Keratinocyte (primary cell): ENCODE measurements at regions not wholly inside any gene's neighbourhood (a gene's known extent, or its start where the extent isn't known, plus 50 kb on each side); places are given as distances from the start of the nearest gene placed in this dataset.

Experiments
- EZH2 ChIP-seq: IDR thresholded peaks from one replicate; pipeline ENCODE4 v1.6.1; 2012; ENCODE audit warnings: inconsistent platforms, mild to moderate bottlenecking, low read length, moderate library complexity
- TF ChIP-seq, protein P1 (sequence below), 3 experiments: IDR thresholded peaks in 1 of 3; conservative IDR thresholded peaks in 1 of 3; optimal IDR thresholded peaks in 1 of 3; 2 replicates in 2 of 3; 3 replicates in 1 of 3; pipeline versions ENCODE3 to v1.5.1; 2011; ENCODE audit warnings: low read length in 3 of 3, mild to moderate bottlenecking in 3 of 3, moderate library complexity in 2 of 3, control low read depth in 1 of 3, inconsistent platforms in 1 of 3; ENCODE audit not compliant: insufficient read depth in 2 of 3; ENCODE audit errors: extremely low read depth in 1 of 3

DNA sequence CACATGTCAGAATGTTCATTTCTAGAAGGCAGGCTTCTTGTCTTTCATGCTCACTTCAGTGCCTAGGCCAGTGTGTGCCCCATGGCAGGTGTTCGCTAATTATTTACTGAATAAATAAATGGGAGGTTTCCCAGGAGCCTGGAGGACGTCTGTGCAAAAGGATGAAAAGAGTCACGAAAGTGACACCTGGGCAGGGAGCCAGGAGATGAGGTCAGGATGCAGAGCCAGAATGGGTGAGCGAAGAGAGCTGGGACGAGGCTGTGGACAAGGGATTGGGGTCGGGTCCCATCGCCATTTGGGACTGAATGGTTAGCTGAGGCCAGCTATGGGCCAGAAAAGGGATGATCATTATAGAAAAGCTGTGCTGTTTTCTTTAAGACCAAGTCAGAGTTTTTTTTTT is 560.4 kb downstream of the TBC1D22A start:
- TF ChIP-seq, protein P1, sequence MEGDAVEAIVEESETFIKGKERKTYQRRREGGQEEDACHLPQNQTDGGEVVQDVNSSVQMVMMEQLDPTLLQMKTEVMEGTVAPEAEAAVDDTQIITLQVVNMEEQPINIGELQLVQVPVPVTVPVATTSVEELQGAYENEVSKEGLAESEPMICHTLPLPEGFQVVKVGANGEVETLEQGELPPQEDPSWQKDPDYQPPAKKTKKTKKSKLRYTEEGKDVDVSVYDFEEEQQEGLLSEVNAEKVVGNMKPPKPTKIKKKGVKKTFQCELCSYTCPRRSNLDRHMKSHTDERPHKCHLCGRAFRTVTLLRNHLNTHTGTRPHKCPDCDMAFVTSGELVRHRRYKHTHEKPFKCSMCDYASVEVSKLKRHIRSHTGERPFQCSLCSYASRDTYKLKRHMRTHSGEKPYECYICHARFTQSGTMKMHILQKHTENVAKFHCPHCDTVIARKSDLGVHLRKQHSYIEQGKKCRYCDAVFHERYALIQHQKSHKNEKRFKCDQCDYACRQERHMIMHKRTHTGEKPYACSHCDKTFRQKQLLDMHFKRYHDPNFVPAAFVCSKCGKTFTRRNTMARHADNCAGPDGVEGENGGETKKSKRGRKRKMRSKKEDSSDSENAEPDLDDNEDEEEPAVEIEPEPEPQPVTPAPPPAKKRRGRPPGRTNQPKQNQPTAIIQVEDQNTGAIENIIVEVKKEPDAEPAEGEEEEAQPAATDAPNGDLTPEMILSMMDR (optimal IDR thresholded peaks at IDR 0.05 in 1 of 3, IDR thresholded peaks at IDR 0.05 in 1 of 3, conservative IDR thresholded peaks at IDR 0.05 in 1 of 3; ENCODE audit: extremely low read depth in 1 of 3, insufficient read depth in 2 of 3, low read length in 3 of 3), result no peak
- TF ChIP-seq EZH2, result no peak
